ENCODE measurements at regions not wholly inside any gene's neighbourhood (a gene's known extent, or its start where the extent isn't known, plus 50 kb on each side); places are given as distances from the start of the nearest gene placed in this dataset.

DNA sequence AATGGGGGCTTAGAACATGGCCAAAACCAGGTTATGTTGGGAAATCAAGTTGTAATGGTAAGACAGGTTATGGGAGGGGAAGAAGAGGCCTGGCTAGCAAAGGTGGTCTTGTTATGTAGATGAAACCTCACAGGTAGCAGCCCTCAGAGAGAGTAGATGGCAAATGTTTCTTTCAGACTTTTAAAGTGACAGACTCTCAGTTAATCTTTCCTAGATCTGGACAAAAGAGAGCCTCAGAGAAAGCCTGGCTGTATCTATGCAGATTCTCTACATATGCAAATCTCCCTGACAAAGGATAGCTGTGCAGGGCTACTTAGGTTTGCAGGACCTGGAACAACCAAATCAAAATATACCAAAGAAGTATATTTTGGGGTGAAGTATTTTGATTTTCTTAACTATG is 284.1 kb upstream of the AMOT start:
- DNase-seq (ENCODE audit: extremely low read depth in 1 of 4, low spot score in 3 of 4), result no peak
- H3K9me1 ChIP-seq (ENCODE audit: control insufficient read depth, insufficient read depth, low read length), result no peaks in the 10 kb centered on the region
- TF ChIP-seq TRIM28 (IDR thresholded peaks at IDR 0.05) (no peak), GABPB2 (CRISPR knock-in tag; conservative IDR thresholded peaks at IDR 0.05) (no peak), ETS2 (tag; IDR thresholded peaks at IDR 0.05; ENCODE audit: borderline replicate concordance, poor library complexity, severe bottlenecking) (no peak), COPS2 (conservative IDR thresholded peaks at IDR 0.05) (no peak), RBM14 (IDR thresholded peaks at IDR 0.05; ENCODE audit: borderline replicate concordance, insufficient read depth, low read depth, low read length) (no peak)
- TF ChIP-seq, protein P1, sequence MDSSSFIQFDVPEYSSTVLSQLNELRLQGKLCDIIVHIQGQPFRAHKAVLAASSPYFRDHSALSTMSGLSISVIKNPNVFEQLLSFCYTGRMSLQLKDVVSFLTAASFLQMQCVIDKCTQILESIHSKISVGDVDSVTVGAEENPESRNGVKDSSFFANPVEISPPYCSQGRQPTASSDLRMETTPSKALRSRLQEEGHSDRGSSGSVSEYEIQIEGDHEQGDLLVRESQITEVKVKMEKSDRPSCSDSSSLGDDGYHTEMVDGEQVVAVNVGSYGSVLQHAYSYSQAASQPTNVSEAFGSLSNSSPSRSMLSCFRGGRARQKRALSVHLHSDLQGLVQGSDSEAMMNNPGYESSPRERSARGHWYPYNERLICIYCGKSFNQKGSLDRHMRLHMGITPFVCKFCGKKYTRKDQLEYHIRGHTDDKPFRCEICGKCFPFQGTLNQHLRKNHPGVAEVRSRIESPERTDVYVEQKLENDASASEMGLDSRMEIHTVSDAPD (CRISPR knock-in tag; IDR thresholded peaks at IDR 0.05), result no peak
- ChIA-PET CTCF (ENCODE audit: low intra/inter-chr PET ratio) (no interaction called here), POLR2A (no interaction called here)
- H3K9me3 ChIP-seq (replicated peaks; ENCODE audit: control insufficient read depth, insufficient read depth, low read depth, low read length), result no peaks in the 10 kb centered on the region
- no peaks in the 10 kb centered on the region for H3K36me3 ChIP-seq (ENCODE audit: control insufficient read depth, insufficient read depth, low read length)
- no peak overlapping the region for H3K4me3 ChIP-seq
- in situ Hi-C loops (cut with MboI) (no loop called here), intact Hi-C loops (cut with micrococcal nuclease) (no loop called here)
- H3K4me2 ChIP-seq (ENCODE audit: insufficient read depth, low read length), result no peak overlapping the region
- H3K4me1 ChIP-seq (replicated peaks in 1 of 2; ENCODE audit: control insufficient read depth in 2 of 2, insufficient read depth in 2 of 2, low read length in 2 of 2), result no peaks in the 10 kb centered on the region
- ATAC-seq, result no peak
- no TSS peak for BruUV-seq (replicated peaks)
- H3K9ac ChIP-seq (ENCODE audit: insufficient read depth in 1 of 2, low read depth in 2 of 2, low read length in 2 of 2), result no peak overlapping the region
- no peaks in the 10 kb centered on the region for H3K27me3 ChIP-seq (ENCODE audit: control insufficient read depth in 2 of 2, insufficient read depth in 2 of 2, low read length in 2 of 2)
- no peak for FAIRE-seq
- H3K79me2 ChIP-seq (ENCODE audit: control insufficient read depth, insufficient read depth, low read length), result no peaks in the 10 kb centered on the region
- no peaks in the 10 kb centered on the region for H4K20me1 ChIP-seq (replicated peaks; ENCODE audit: control insufficient read depth, insufficient read depth, low read length)
- H3K27ac ChIP-seq (ENCODE audit: extremely low read depth, low read depth, low read length), result no peak overlapping the region
- H2AFZ ChIP-seq (ENCODE audit: low read depth, low read length), result no peak overlapping the region

DNA sequence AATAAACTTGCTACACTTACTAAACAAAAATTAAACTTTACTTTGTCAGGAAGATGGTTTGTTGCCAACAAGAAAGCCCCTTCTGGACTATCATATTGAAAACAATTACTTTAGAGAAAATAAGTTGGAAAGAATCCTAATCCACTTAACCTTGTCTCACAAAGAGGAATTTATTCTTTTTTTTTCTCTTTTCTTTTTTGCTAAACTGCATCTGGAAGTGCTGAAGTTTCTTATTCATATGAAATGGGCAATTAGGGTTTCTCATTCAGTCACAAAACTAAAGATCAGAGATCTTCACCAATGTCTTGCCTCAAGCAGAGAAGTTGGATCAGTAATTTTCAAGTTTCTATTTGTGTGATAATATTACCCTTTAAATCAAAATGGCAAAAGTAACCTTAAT is 234.9 kb upstream of the AMOT start:
- Histone ChIP-seq H4K20me1 (replicated peaks; ENCODE audit: control insufficient read depth, insufficient read depth, low read length) (no peaks in the 10 kb centered on the region), H3K4me2 (ENCODE audit: insufficient read depth, low read length) (no peak overlapping the region), H3K9ac (ENCODE audit: insufficient read depth in 1 of 2, low read depth in 2 of 2, low read length in 2 of 2) (no peak overlapping the region), H2AFZ (ENCODE audit: low read depth, low read length) (no peak overlapping the region), H3K27me3 (ENCODE audit: control insufficient read depth in 2 of 2, insufficient read depth in 2 of 2, low read length in 2 of 2) (no peaks in the 10 kb centered on the region), H3K4me1 (replicated peaks in 1 of 2; ENCODE audit: control insufficient read depth in 2 of 2, insufficient read depth in 2 of 2, low read length in 2 of 2) (no peaks in the 10 kb centered on the region), H3K9me3 (replicated peaks; ENCODE audit: control insufficient read depth, insufficient read depth, low read depth, low read length) (no peaks in the 10 kb centered on the region), H3K4me3 (no peak overlapping the region), H3K27ac (ENCODE audit: extremely low read depth, low read depth, low read length) (no peak overlapping the region), H3K79me2 (ENCODE audit: control insufficient read depth, insufficient read depth, low read length) (no peaks in the 10 kb centered on the region), H3K9me1 (ENCODE audit: control insufficient read depth, insufficient read depth, low read length) (no peaks in the 10 kb centered on the region), H3K36me3 (ENCODE audit: control insufficient read depth, insufficient read depth, low read length) (no peaks in the 10 kb centered on the region)
- in situ Hi-C loops (cut with MboI), result no loop called here
- BruUV-seq (replicated peaks), result no TSS peak
- DNase-seq (ENCODE audit: extremely low read depth in 1 of 4, low spot score in 3 of 4) (no peak), ATAC-seq (no peak), FAIRE-seq (no peak)
- intact Hi-C loops (cut with micrococcal nuclease), result no loop called here
- CTCF ChIA-PET (ENCODE audit: low intra/inter-chr PET ratio), result no interaction called here
- POLR2A ChIA-PET, result no interaction called here
- TF ChIP-seq MTA3 (IDR thresholded peaks at IDR 0.05; ENCODE audit: borderline replicate concordance), result no peak
- no peak for TF ChIP-seq NR1H2 (CRISPR knock-in tag; IDR thresholded peaks at IDR 0.05)
- TF ChIP-seq GTF2F1 (IDR thresholded peaks at IDR 0.05; ENCODE audit: low read depth, low read length), result no peak
- no peak for TF ChIP-seq GABPB1 (CRISPR knock-in tag; IDR thresholded peaks at IDR 0.05)
- no peak for TF ChIP-seq ZNF436 (CRISPR knock-in tag; IDR thresholded peaks at IDR 0.05)
- no peak for TF ChIP-seq GABPA (tag; conservative IDR thresholded peaks at IDR 0.05; ENCODE audit: low read depth)
- no peak for TF ChIP-seq ZNF175 (CRISPR knock-in tag; IDR thresholded peaks at IDR 0.05; ENCODE audit: low read depth)
- TF ChIP-seq CREM (IDR thresholded peaks at IDR 0.05; ENCODE audit: low read depth), result no peak
- TF ChIP-seq POLR2B (IDR thresholded peaks at IDR 0.05; ENCODE audit: low read depth, partially characterized antibody), result no peak
- TF ChIP-seq STAT5B (CRISPR knock-in tag; IDR thresholded peaks at IDR 0.05), result no peak
- no peak for TF ChIP-seq HNRNPL (IDR thresholded peaks at IDR 0.05; ENCODE audit: low read depth, low read length)
- TF ChIP-seq CC2D1A (IDR thresholded peaks at IDR 0.05), result no peak
- no peak for TF ChIP-seq HOXB6 (CRISPR knock-in tag; IDR thresholded peaks at IDR 0.05; ENCODE audit: borderline replicate concordance)

Measured in K562 (cell line).